ENCODE measurements at regions not wholly inside any gene's neighbourhood (a gene's known extent, or its start where the extent isn't known, plus 50 kb on each side); places are given as distances from the start of the nearest gene placed in this dataset.
A peak's percentile ranks its signal among the peaks of the same experiment; 100 is the strongest.
"Not testable (repeated sequence)": the region's sequence is repeated elsewhere in the genome, so short reads cannot be mapped to it uniquely, and the experiment has no call there.

DNA sequence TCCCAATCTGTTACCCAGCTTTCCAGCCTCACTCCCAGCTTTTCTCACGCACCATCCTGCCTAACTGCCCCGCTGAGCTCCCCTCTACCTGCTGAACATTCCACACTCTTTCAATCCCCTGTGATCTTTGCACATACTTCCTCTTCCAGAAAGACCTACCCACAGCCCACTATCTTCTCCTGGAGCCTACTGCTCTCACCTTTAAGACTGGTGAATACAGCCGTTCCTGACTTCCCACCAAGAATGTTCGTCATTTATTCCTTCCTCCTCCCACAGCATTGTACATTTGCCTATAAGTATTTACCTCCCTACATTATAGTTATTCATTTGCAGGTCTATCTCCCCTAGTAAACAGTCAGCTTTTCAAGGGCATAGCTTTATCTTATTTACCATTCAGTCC lies 61.9 kb upstream of the MBOAT1 start (continued):
- TF ChIP-seq, protein P1, sequence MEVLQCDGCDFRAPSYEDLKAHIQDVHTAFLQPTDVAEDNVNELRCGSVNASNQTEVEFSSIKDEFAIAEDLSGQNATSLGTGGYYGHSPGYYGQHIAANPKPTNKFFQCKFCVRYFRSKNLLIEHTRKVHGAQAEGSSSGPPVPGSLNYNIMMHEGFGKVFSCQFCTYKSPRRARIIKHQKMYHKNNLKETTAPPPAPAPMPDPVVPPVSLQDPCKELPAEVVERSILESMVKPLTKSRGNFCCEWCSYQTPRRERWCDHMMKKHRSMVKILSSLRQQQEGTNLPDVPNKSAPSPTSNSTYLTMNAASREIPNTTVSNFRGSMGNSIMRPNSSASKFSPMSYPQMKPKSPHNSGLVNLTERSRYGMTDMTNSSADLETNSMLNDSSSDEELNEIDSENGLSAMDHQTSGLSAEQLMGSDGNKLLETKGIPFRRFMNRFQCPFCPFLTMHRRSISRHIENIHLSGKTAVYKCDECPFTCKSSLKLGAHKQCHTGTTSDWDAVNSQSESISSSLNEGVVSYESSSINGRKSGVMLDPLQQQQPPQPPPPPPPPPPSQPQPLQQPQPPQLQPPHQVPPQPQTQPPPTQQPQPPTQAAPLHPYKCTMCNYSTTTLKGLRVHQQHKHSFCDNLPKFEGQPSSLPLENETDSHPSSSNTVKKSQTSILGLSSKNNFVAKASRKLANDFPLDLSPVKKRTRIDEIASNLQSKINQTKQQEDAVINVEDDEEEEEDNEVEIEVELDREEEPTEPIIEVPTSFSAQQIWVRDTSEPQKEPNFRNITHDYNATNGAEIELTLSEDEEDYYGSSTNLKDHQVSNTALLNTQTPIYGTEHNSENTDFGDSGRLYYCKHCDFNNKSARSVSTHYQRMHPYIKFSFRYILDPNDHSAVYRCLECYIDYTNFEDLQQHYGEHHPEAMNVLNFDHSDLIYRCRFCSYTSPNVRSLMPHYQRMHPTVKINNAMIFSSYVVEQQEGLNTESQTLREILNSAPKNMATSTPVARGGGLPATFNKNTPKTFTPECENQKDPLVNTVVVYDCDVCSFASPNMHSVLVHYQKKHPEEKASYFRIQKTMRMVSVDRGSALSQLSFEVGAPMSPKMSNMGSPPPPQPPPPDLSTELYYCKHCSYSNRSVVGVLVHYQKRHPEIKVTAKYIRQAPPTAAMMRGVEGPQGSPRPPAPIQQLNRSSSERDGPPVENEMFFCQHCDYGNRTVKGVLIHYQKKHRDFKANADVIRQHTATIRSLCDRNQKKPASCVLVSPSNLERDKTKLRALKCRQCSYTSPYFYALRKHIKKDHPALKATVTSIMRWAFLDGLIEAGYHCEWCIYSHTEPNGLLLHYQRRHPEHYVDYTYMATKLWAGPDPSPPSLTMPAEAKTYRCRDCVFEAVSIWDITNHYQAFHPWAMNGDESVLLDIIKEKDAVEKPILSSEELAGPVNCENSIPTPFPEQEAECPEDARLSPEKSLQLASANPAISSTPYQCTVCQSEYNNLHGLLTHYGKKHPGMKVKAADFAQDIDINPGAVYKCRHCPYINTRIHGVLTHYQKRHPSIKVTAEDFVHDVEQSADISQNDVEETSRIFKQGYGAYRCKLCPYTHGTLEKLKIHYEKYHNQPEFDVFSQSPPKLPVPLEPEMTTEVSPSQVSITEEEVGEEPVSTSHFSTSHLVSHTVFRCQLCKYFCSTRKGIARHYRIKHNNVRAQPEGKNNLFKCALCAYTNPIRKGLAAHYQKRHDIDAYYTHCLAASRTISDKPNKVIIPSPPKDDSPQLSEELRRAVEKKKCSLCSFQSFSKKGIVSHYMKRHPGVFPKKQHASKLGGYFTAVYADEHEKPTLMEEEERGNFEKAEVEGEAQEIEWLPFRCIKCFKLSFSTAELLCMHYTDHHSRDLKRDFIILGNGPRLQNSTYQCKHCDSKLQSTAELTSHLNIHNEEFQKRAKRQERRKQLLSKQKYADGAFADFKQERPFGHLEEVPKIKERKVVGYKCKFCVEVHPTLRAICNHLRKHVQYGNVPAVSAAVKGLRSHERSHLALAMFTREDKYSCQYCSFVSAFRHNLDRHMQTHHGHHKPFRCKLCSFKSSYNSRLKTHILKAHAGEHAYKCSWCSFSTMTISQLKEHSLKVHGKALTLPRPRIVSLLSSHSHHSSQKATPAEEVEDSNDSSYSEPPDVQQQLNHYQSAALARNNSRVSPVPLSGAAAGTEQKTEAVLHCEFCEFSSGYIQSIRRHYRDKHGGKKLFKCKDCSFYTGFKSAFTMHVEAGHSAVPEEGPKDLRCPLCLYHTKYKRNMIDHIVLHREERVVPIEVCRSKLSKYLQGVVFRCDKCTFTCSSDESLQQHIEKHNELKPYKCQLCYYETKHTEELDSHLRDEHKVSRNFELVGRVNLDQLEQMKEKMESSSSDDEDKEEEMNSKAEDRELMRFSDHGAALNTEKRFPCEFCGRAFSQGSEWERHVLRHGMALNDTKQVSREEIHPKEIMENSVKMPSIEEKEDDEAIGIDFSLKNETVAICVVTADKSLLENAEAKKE (CRISPR knock-in tag; IDR thresholded peaks at IDR 0.05): no peak
- TF ChIP-seq ZNF331 (CRISPR knock-in tag; IDR thresholded peaks at IDR 0.05; ENCODE audit: low read depth) (no peak), ZNF114 (CRISPR knock-in tag; IDR thresholded peaks at IDR 0.05) (no peak)

DNA sequence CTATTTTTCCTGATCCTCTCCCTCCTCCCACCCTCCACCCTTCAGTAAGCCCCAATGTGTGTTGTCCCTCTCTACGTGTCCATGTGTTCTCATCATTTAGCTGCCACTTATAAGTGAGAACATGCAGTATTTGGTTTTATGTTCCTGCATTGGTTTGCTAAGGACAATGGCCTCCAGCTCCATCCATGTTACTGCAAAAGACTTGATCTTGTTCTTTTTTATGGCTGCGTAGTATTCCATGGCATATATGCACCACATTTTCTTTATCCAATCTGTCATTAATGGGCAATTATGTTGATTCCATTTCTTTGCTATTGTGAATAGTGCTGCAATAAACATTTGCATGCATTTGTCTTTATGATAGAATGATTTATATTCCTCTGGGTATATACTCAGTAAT lies 63.6 kb upstream of the MBOAT1 start:
- H3K9me3 Mint-ChIP-seq; H3K27me3 Mint-ChIP-seq (ENCODE audit: insufficient read depth, low read depth, poor library complexity); DNase-seq (ENCODE audit: low spot score); H3K4me3 ChIP-seq; H3K27ac ChIP-seq (ENCODE audit: low read depth); H3K36me3 Mint-ChIP-seq (ENCODE audit: low read depth); H4K20me1 ChIP-seq (replicated peaks; ENCODE audit: insufficient read depth); ATAC-seq; H2AFZ ChIP-seq; H3F3A ChIP-seq (replicated peaks; ENCODE audit: low read depth); H3K27ac Mint-ChIP-seq; H3K36me3 ChIP-seq (ENCODE audit: insufficient read depth); H3K27me3 ChIP-seq (ENCODE audit: insufficient read depth); H3K4me3 Mint-ChIP-seq; H3K4me1 ChIP-seq (ENCODE audit: insufficient read depth); H3K4me2 ChIP-seq; H3K9me2 ChIP-seq (ENCODE audit: insufficient read depth); H3K79me2 ChIP-seq (replicated peaks; ENCODE audit: insufficient read depth): not testable (repeated sequence)
- H3K4me1 Mint-ChIP-seq: peaks cover 20% of the 10 kb centered on the region

DNA sequence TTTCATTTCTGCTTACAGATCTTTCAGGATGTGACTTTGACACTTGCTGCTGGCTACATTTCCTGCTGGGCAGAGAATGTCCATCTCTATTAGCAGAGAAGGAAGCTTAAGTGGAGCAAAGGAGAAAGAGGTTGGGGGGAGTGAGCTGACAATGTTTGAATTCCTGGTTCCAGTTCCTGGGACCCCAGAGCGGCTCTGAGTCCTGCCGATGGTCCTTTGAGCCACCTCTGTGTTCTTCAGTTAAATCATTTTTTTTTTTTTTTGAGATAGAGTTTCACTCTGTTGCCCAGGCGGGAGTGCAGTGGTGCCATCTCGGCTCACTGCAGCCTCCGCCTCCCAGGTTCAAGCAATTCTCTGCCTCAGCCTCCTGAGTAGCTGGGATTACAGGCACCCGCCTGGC lies 65.5 kb upstream of the MBOAT1 start:
- not testable (repeated sequence) for H3K27ac ChIP-seq (ENCODE audit: low read depth); ATAC-seq; H3F3A ChIP-seq (replicated peaks; ENCODE audit: low read depth); H3K4me1 ChIP-seq (ENCODE audit: insufficient read depth); H4K20me1 ChIP-seq (replicated peaks; ENCODE audit: insufficient read depth); H3K36me3 ChIP-seq (ENCODE audit: insufficient read depth); DNase-seq (ENCODE audit: low spot score); H3K4me3 Mint-ChIP-seq; H3K27me3 Mint-ChIP-seq (ENCODE audit: insufficient read depth, low read depth, poor library complexity); H3K4me3 ChIP-seq; H3K9me3 Mint-ChIP-seq; H3K79me2 ChIP-seq (replicated peaks; ENCODE audit: insufficient read depth); H3K4me2 ChIP-seq; H3K27ac Mint-ChIP-seq; H3K27me3 ChIP-seq (ENCODE audit: insufficient read depth); H3K9me2 ChIP-seq (ENCODE audit: insufficient read depth); H3K36me3 Mint-ChIP-seq (ENCODE audit: low read depth)
- peak overlapping the region; percentile 52; the same call in 1 of the 2 replicates for H2AFZ ChIP-seq
- H3K4me1 Mint-ChIP-seq: peaks cover 17% of the 10 kb centered on the region
